ENCODE measurements at regions not wholly inside any gene's neighbourhood (a gene's known extent, or its start where the extent isn't known, plus 50 kb on each side); places are given as distances from the start of the nearest gene placed in this dataset.

GRCh38 chr4:126992910-126993309, 639.8 kb upstream of the INTU start:
- TF ChIP-seq ZNF709 (CRISPR knock-in tag; IDR thresholded peaks at IDR 0.05), result no peak
- TF ChIP-seq PAX8 (CRISPR knock-in tag; IDR thresholded peaks at IDR 0.05; ENCODE audit: borderline replicate concordance), result no peak
- TF ChIP-seq RBM22 (optimal IDR thresholded peaks at IDR 0.05; ENCODE audit: low read length), result no peak
- no peak for TF ChIP-seq ZNF234 (CRISPR knock-in tag; conservative IDR thresholded peaks at IDR 0.05)
- TF ChIP-seq HES4 (CRISPR knock-in tag; IDR thresholded peaks at IDR 0.05; ENCODE audit: borderline replicate concordance), result no peak
- TF ChIP-seq, protein P1, sequence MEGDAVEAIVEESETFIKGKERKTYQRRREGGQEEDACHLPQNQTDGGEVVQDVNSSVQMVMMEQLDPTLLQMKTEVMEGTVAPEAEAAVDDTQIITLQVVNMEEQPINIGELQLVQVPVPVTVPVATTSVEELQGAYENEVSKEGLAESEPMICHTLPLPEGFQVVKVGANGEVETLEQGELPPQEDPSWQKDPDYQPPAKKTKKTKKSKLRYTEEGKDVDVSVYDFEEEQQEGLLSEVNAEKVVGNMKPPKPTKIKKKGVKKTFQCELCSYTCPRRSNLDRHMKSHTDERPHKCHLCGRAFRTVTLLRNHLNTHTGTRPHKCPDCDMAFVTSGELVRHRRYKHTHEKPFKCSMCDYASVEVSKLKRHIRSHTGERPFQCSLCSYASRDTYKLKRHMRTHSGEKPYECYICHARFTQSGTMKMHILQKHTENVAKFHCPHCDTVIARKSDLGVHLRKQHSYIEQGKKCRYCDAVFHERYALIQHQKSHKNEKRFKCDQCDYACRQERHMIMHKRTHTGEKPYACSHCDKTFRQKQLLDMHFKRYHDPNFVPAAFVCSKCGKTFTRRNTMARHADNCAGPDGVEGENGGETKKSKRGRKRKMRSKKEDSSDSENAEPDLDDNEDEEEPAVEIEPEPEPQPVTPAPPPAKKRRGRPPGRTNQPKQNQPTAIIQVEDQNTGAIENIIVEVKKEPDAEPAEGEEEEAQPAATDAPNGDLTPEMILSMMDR (CRISPR knock-in tag; IDR thresholded peaks at IDR 0.05), result no peak
- no peak for TF ChIP-seq PCBP1 (IDR thresholded peaks at IDR 0.05; ENCODE audit: borderline replicate concordance, low read depth, low read length)
- TF ChIP-seq ZNF704 (CRISPR knock-in tag; IDR thresholded peaks at IDR 0.05; ENCODE audit: borderline replicate concordance), result no peak
- TF ChIP-seq GABPA (IDR thresholded peaks at IDR 0.05; ENCODE audit: low read depth, low read length), result no peak
- no peak for TF ChIP-seq GABPA (CRISPR knock-in tag; IDR thresholded peaks at IDR 0.05; ENCODE audit: low read depth)
- no peak for TF ChIP-seq POLR2A (IDR thresholded peaks at IDR 0.05; ENCODE audit: insufficient read depth in 1 of 2, low read depth in 2 of 2, low read length in 2 of 2)
- TF ChIP-seq, protein P2, sequence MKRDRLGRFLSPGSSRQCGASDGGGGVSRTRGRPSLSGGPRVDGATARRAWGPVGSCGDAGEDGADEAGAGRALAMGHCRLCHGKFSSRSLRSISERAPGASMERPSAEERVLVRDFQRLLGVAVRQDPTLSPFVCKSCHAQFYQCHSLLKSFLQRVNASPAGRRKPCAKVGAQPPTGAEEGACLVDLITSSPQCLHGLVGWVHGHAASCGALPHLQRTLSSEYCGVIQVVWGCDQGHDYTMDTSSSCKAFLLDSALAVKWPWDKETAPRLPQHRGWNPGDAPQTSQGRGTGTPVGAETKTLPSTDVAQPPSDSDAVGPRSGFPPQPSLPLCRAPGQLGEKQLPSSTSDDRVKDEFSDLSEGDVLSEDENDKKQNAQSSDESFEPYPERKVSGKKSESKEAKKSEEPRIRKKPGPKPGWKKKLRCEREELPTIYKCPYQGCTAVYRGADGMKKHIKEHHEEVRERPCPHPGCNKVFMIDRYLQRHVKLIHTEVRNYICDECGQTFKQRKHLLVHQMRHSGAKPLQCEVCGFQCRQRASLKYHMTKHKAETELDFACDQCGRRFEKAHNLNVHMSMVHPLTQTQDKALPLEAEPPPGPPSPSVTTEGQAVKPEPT (CRISPR knock-in tag; IDR thresholded peaks at IDR 0.05; ENCODE audit: low read depth), result no peak
- TF ChIP-seq RARA (CRISPR knock-in tag; IDR thresholded peaks at IDR 0.05), result no peak
- TF ChIP-seq HDAC2 (CRISPR knock-in tag; IDR thresholded peaks at IDR 0.05), result no peak
- TF ChIP-seq MAX (IDR thresholded peaks at IDR 0.05), result no peak
